Prostate gland (tissue), 2 donors: ENCODE measurements at regions not wholly inside any gene's neighbourhood (a gene's known extent, or its start where the extent isn't known, plus 50 kb on each side); places are given as distances from the start of the nearest gene placed in this dataset.

Experiments used
- DNase-seq: peaks from one replicate; pipeline ENCODE4 v3.0.0-alpha.2; 2019; ENCODE audit warnings: low spot score
- H3K27ac ChIP-seq, 2 donors: fragments of 200-600 bp; sonication (generic); 2 replicates each; pipeline ENCODE4 v1.5.1; 2017 to 2019
- H3K27me3 ChIP-seq: fragments of 200-600 bp; sonication (generic); replicated peaks from 2 replicates; pipeline ENCODE4 v1.5.1; 2019; ENCODE audit not compliant: insufficient read depth
- H3K36me3 ChIP-seq, 2 donors: fragments of 200-600 bp; sonication (generic); 1 replicate in 1 of 2; 2 replicates in 1 of 2; pipeline versions ENCODE4 v1.5.1 to v1.8.1; 2017 to 2019
- H3K4me1 ChIP-seq: fragments of 200-600 bp; sonication (generic); replicated peaks from 2 replicates; pipeline ENCODE4 v1.5.1; 2019
- H3K4me3 ChIP-seq, 2 donors: fragments of 200-600 bp; sonication (generic); 2 replicates each; pipeline ENCODE4 v1.5.1; 2017 to 2019
- H3K9me3 ChIP-seq: fragments of 200-600 bp; sonication (generic); 2 replicates; pipeline ENCODE4 v1.5.1; 2017
- POLR2A ChIP-seq: fragments of 450-650 bp; IDR thresholded peaks from one replicate; pipeline ENCODE4 v1.6.1; 2016; ENCODE audit warnings: antibody characterized with exemption, mild to moderate bottlenecking
- POLR2AphosphoS5 ChIP-seq: sonication (generic); formaldehyde crosslinking; IDR thresholded peaks from one replicate; pipeline ENCODE4 v1.6.1; 2017; ENCODE audit warnings: antibody characterized with exemption
- WGBS: methylation state at CpG from one replicate; pipeline ENCODE4 v1.1.5; 2018; 5-methylcytosine and 5-hydroxymethylcytosine counted together
- intact Hi-C: fragments of 100-400 bp; cut with DNase I; formaldehyde crosslinking; loops from one replicate; pipeline ENCODE4 v1.14.2; 2022
- TF ChIP-seq, protein P1 (sequence below), 4 experiments: fragments of 200-600 bp in 2 of 4; fragments of 450-650 bp in 2 of 4; sonication (generic) in 2 of 4; IDR thresholded peaks; 1 replicate in 3 of 4; 2 replicates in 1 of 4; pipeline ENCODE4 v1.5.1; 2016 to 2019; ENCODE audit warnings: antibody characterized with exemption in 4 of 4, mild to moderate bottlenecking in 2 of 4, moderate library complexity in 2 of 4

- intact Hi-C loops, result no loop called here
- TF ChIP-seq POLR2A (no peak), POLR2AphosphoS5 (no peak)
- TF ChIP-seq, protein P1, sequence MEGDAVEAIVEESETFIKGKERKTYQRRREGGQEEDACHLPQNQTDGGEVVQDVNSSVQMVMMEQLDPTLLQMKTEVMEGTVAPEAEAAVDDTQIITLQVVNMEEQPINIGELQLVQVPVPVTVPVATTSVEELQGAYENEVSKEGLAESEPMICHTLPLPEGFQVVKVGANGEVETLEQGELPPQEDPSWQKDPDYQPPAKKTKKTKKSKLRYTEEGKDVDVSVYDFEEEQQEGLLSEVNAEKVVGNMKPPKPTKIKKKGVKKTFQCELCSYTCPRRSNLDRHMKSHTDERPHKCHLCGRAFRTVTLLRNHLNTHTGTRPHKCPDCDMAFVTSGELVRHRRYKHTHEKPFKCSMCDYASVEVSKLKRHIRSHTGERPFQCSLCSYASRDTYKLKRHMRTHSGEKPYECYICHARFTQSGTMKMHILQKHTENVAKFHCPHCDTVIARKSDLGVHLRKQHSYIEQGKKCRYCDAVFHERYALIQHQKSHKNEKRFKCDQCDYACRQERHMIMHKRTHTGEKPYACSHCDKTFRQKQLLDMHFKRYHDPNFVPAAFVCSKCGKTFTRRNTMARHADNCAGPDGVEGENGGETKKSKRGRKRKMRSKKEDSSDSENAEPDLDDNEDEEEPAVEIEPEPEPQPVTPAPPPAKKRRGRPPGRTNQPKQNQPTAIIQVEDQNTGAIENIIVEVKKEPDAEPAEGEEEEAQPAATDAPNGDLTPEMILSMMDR (IDR thresholded peaks at IDR 0.05), result no peak
- Histone ChIP-seq H3K9me3 (no peaks in the 10 kb centered on the region), H3K4me1 (peaks cover 11% of the 10 kb centered on the region), H3K36me3 (no peaks in the 10 kb centered on the region), H3K27ac (no peak overlapping the region), H3K4me3 (no peak overlapping the region), H3K27me3 (no peaks in the 10 kb centered on the region)
- WGBS, result 35% methylated on average over 16 of the region's 17 CpGs
- no peak for DNase-seq
These were observed 216.4 kb upstream of the CIBAR2 start for GRCh38 chr16:85328676-85329058.

GRCh38 chr16:85329059-85329812 is 217.0 kb upstream of the CIBAR2 start:
- TF ChIP-seq POLR2AphosphoS5 (no peak), POLR2A (no peak)
- TF ChIP-seq, protein P1 (IDR thresholded peaks at IDR 0.05), result no peak
- intact Hi-C loops, result no loop called here
- H3K9me3 ChIP-seq, result no peaks in the 10 kb centered on the region
- 41% methylated on average over 28 of the region's 28 CpGs for WGBS
- no peaks in the 10 kb centered on the region for H3K27me3 ChIP-seq
- H3K4me1 ChIP-seq, result peaks cover 11% of the 10 kb centered on the region
- H3K36me3 ChIP-seq, result no peaks in the 10 kb centered on the region
- no peak for DNase-seq
- H3K27ac ChIP-seq, result no peak overlapping the region
- no peak overlapping the region for H3K4me3 ChIP-seq

- no peak for DNase-seq
These were observed 217.9 kb upstream of the CIBAR2 start for GRCh38 chr16:85330006-85330693.

GRCh38 chr16:85330694-85331188 is 218.5 kb upstream of the CIBAR2 start:
- WGBS, result 47% methylated on average over 6 of the region's 6 CpGs
- H3K36me3 ChIP-seq, result no peaks in the 10 kb centered on the region
- H3K27me3 ChIP-seq, result no peaks in the 10 kb centered on the region
- peak; percentile 23 for DNase-seq
- TF ChIP-seq POLR2AphosphoS5 (peak; percentile 20), POLR2A (no peak)
- TF ChIP-seq, protein P1 (IDR thresholded peaks at IDR 0.05), result peak in 3 of 4 experiments; percentile 9 to 48 (median 44)
- no peak overlapping the region for H3K27ac ChIP-seq
- H3K4me3 ChIP-seq, result no peak overlapping the region
- intact Hi-C loops, result no loop called here
- no peaks in the 10 kb centered on the region for H3K9me3 ChIP-seq
- H3K4me1 ChIP-seq, result peaks cover 15% of the 10 kb centered on the region

More at GRCh38 chr16:85330006-85330693, 217.9 kb upstream of the CIBAR2 start:
- H3K4me3 ChIP-seq, result no peak overlapping the region
- H3K27me3 ChIP-seq, result no peaks in the 10 kb centered on the region
- TF ChIP-seq, protein P1 (IDR thresholded peaks at IDR 0.05), result no peak
- TF ChIP-seq POLR2A (no peak), POLR2AphosphoS5 (no peak)
- intact Hi-C loops, result no loop called here
- peaks cover 11% of the 10 kb centered on the region for H3K4me1 ChIP-seq
- no peaks in the 10 kb centered on the region for H3K9me3 ChIP-seq
- WGBS, result 64% methylated on average over 21 of the region's 21 CpGs
- no peaks in the 10 kb centered on the region for H3K36me3 ChIP-seq
- H3K27ac ChIP-seq, result no peak overlapping the region
